Activated T-helper 17 cell treated with anti-CD3 and anti-CD28 coated beads, Interleukin-2, amount 50 U/mL, for 72 hours (primary cell): ENCODE measurements at regions not wholly inside any gene's neighbourhood (a gene's known extent, or its start where the extent isn't known, plus 50 kb on each side); places are given as distances from the start of the nearest gene placed in this dataset.
"Not testable (repeated sequence)": the region's sequence is repeated elsewhere in the genome, so short reads cannot be mapped to it uniquely, and the experiment has no call there.

Experiments used
- ATAC-seq: fragments of 150-1000 bp; cut with Tn5 transposase; replicated peaks from 2 replicates; pipeline ENCODE4 v1.10.0; 2021; ENCODE audit warnings: mild to moderate bottlenecking, moderate library complexity
- H3K27ac Mint-ChIP-seq: one replicate; pipeline ENCODE4 v1.8.0; 2022; ENCODE audit warnings: mixed read lengths
- H3K27me3 Mint-ChIP-seq: one replicate; pipeline ENCODE4 v1.8.0; 2022; ENCODE audit warnings: mixed read lengths
- H3K36me3 Mint-ChIP-seq: one replicate; pipeline ENCODE4 v1.8.0; 2022; ENCODE audit warnings: low read depth, mild to moderate bottlenecking, mixed read lengths
- H3K4me1 Mint-ChIP-seq: one replicate; pipeline ENCODE4 v1.8.0; 2022; ENCODE audit warnings: mixed read lengths
- H3K4me3 Mint-ChIP-seq: one replicate; pipeline ENCODE4 v1.8.0; 2022; ENCODE audit warnings: mild to moderate bottlenecking, mixed read lengths
- H3K9me3 Mint-ChIP-seq: one replicate; pipeline ENCODE4 v1.8.0; 2022; ENCODE audit warnings: mixed read lengths

- H3K36me3 Mint-ChIP-seq, H3K4me1 Mint-ChIP-seq, H3K27me3 Mint-ChIP-seq, ATAC-seq, H3K9me3 Mint-ChIP-seq: not testable (repeated sequence)
- H3K27ac Mint-ChIP-seq = peak overlapping the region; percentile 13
- peak overlapping the region; percentile 64 for H3K4me3 Mint-ChIP-seq
Measured at GRCh38 chr10:27291253-27291895, 50.8 kb upstream of the ACBD5 start.
